Left kidney (tissue), 1 donor: ENCODE measurements at regions not wholly inside any gene's neighbourhood (a gene's known extent, or its start where the extent isn't known, plus 50 kb on each side); places are given as distances from the start of the nearest gene placed in this dataset.

Source experiments
- DNase-seq: peaks from one replicate; pipeline ENCODE4 v3.0.0-alpha.2; 2013

DNA sequence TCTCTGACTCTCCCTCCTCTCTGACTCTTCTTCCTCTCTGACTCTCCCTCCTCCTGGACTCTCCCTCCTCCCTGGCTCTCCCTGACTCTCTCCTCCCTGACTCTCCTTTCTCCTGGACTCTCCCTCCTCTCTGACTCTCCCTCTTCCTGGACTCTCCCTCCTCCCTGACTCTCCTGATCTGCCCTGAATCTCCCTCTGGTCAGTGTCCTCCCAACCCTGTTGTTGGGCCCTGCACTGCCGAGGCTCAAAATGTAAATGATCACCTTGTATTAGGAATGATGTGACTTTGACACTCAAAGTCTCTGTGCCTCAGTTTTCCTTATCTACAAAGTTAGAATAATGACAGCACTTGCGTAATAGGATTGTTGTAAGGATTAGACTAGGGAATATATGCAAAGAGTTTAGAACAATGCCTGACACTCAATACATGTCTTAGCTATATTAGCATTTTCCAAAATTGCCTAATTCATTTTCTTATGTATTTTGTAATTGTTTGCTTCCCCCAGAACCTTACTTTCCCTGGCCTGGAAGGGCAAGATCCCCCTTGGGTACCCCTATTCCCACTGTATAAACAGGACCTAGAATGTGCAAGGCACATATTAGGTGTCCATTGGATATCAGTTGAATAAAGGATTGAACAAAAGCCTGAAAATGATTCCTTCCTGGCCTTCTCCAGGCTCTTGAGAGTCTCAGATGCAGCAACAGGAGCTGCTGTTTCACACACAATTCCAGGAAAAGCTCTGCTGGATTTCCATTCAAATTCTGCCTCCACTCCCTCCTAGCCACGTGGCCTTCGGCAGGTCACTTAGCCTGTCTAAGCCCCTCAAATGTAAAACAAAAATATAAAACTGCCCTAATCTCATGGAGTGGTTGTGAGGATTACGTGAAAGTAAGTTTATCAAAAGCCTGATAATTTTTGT lies 170.1 kb downstream of the INHBB start:
- no peak for DNase-seq

DNA sequence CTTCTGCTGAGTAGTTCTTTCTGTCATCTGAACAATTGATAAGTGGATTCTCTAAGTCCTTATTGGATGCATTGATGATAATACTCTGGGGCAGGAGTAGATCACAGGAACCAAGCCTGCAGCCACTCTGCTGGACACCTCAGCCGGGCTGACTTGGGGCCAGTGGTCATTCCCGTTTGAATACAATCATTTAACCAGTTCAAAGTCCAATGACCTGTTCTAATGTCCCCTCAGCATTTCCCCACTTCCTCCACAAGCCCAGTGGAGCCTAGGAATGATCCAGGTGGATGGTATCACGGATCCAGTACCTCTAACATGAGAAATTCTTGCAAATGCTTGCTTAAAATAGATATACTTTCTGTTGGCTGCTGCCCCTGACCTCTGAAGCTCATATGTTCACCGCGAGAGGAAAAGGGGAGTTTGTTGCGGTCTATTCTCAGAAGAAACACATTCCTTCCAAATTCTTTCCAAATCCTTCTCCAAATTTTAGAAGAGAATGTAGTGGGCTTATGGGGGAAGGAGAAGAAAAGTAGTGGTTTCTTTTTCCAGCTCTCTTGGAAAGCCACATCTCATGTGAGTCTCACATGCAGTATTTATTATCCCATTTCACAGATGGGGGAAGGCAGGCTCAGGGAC lies 170.9 kb downstream of the INHBB start:
- DNase-seq = no peak

DNA sequence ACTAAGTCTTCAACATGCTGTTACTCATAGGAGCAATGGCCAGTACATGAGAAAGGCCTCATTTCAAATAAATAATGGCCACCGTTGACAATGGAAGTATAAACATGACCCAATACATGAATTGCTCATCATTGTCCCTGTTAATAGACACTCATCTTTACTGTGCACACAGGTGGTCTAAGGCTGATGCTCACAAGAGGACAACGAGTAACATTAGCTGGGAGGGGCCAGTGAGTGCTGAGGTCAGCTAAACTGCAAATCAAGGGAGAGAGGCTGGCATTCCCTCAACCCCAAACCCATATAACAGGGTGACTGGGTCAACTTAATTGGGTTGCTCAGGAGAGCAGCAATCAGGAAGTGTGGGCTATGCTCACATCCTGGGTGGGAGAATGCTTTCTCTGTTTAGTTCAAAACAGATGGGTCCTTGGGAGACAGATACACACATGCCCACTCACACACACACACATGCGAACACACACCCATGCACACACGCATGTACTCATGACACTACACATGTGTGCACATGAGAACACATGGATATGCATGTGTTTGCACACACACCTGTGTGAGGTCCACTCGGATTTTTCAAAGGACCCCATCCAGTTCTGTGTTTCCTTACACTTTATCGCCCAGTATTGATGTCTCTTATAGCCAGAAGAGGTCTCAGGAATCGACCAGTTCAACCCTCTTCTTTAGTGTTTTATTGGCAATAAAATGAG lies 172.0 kb downstream of the INHBB start:
- DNase-seq = no peak

DNA sequence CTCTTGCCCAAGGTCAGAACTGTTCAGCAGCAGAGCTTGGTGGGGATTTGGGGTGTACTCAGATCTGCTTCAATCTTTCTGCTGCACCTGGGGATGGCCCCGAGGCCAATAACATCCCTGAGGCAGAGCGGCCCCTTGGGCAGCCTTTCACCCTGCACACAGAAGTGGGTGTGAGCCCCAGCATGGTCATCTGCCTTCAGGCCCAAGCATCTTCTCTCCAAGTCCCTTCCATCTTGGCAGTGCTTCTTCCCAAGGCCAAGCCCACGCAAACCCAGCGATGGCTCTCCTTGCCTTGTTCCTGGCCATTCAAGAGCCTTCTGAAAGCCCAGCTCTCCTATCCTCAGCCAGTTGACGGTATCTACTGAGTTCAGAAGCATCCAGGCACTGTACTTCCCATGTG lies 172.9 kb downstream of the INHBB start:
- no peak for DNase-seq

DNA sequence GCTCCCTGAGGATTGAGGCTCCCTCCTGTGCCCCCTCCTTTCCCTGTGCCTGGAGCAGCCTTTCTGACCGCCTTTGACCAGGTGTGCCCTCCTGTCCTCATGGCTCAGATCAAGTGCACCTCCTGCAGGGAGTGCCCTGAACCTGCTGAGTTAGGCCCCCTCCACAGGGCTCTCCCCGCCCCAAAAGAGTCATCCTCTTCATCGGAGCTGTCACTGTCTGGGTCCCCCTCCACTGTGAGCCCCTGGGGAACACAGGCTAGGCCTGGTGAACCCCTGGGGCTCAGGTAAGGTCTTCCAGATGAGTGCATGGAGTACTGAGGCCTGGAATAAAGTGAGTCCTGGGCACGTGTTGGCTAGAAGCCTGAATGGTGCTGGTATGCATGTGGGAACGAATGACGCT lies 173.5 kb downstream of the INHBB start:
- no peak for DNase-seq

DNA sequence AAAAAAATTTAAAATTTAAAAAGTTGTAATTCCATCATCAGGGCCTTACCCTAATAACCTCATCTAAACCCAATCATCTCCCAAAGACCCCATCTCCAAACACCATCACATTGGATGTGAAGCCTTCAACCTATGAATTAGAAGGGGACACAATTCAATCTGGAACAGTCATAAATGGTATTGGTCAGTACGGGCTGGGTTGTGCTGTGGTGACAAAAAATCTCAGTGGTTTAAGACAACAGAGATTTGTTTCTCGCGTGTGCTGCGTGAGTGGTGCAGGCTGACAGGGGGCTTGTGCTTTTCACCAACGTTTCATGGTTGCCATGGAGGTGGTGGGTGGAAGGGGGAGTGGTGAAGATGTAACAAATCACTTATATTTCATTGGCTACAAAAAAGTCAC lies 174.5 kb downstream of the INHBB start:
- DNase-seq = no peak

DNA sequence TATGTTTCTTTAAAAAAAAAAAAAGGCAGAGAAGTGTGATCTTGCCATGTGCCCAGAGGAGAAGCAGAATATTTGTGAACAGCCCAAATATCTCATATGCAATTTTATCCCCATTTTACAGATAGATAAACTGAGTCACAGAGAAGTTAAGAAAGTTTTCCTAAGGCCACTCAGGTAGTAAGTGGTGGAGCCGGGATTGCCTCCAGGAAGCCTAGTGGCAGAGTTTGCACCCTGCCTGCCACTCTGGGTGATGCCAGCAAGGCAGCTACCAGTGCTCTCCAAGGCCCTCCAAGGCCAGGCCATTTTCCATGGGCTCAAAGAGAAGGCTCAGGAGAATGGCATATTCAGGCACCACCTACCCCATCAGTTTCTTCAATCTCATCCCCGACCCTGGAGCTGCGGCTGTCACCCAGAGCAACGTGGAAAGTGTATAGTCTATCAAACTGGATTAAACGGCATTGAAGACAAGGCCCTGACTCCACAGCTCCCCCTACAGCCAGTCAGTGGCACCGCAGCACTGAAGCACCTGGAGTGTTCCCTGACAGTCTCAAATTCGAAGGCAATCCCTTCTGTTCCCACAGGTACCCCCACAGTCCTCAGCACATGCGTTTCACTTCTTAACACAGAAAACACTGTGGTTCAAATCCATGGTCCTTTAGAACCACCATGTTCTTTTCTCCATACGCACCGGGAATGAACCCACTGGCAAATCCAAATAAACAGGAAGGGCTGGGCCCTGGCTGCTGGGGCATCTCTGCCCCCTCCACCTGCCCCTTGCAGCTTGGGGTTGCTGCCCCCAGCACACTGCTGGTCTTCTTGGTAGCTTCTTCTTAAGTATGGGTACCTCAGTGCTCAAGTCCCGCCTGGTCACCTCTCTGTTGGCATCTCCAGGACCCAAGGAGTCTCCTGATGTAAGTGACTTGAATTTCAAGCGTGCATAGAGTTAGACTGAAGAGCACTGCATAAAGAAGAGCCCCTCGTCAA lies 175.3 kb downstream of the INHBB start:
- DNase-seq = no peak

DNA sequence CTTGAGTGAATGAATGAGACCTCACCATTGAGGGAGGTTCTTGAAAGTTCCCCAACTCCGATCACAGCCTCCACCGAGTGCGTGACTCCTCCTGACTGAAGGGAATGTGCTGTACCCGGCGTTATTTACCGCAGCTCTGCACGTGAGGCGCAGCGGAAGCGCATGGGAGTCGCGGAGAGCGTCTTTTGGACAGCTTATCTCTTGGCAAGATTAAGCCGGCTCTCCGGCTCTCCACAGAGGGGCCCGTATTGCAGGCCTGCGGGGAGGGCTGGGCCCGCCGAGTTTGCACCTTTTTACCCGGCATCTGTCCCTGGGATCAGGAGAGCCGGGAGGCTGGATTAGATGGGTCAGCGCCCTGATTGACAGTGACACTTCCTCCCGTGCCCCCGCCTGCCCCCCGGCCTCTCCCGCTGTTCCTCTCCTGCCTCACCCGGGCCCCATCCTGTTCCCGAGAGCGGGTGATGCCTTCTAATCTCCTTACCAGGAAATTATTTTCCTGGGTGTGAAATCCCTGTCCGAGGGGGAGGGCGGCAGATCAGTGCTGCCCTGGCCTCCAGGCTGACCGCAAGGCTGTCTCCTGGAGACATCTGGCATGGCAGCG lies 176.3 kb downstream of the INHBB start:
- DNase-seq = no peak

DNA sequence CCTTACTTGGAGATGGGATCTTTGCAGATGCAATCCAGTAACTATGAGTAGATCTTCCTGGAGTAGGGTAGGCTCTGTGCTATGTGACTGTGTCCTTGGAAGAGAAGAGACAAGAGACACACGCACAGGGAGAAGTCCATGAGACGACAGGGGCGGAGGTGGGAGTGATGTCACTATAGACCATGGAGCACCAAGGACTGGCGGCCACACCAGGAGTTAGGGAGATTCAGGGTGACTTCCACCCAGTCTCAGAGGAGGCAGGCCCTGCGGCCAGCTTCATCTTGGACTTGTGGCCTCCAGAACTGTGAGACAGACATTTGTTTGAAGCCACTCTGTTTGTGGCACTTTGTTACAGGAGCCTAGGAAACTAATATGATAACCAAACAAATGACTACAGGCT lies 177.8 kb downstream of the INHBB start:
- DNase-seq = no peak

DNA sequence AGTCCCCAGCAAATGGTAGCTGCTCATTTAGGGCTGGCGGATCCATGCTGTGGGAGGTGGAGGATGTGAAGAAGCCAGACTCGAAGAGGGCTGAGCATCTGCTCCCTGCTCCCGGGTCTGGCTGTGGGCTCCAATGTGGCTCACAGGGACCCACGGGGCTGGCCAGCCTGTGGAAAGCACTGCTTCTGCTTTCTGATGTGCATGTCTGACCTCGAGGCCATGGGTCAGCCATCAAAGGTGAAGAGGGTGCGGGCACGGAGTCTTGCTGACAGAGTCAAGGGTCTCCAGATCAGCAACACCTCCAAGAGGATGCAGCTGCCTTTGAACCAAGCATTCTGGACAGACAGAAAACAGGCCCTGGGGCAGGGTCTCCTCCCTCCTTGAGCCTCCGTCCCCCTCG lies 178.2 kb downstream of the INHBB start:
- DNase-seq = no peak

DNA sequence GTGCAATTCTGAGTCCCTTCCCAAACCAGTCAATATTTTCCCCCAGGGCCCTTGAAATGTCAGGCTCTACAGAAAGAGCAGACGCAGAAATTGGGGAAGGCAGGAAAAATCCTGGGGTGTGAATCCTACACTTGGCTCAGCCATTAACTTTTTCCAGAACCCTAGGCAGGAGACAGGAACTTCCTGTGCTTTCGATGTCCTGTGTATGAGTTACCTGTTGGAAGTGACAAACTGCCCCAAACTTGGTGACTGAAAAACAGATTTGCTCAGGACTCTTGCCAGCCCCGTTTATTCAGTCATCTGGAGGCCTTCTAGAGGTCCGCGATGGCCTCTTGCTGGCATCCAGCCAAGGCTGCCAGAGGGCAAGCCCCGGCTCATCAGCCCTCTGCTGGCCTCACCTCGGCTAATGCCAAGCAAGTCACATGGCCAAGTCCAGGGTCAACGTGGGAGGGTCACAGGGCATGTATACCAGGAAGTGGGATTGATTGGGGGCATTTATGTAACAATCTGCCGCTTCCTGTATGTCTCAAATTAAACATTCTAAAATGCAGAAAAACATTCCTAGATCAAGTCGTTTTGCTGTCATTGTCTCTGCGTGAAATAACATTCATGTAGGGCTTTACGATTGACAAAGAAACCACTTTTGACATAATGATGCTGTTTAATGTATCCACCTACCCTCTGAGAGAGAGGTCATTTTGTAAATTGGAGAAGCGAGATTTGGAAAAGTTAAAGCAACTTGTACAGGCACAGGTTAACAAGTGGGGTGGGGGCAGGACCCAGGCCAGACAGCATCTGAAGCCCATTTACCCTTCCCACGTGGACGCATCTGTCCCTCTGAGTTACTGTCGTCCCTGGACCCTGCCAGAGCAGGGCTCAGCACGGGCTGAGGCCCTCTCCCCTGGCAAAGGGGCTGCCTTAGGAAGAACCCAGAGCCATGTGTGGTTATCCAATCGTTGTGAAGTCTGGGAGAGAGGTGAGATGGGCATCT lies 179.4 kb downstream of the INHBB start:
- DNase-seq = no peak

DNA sequence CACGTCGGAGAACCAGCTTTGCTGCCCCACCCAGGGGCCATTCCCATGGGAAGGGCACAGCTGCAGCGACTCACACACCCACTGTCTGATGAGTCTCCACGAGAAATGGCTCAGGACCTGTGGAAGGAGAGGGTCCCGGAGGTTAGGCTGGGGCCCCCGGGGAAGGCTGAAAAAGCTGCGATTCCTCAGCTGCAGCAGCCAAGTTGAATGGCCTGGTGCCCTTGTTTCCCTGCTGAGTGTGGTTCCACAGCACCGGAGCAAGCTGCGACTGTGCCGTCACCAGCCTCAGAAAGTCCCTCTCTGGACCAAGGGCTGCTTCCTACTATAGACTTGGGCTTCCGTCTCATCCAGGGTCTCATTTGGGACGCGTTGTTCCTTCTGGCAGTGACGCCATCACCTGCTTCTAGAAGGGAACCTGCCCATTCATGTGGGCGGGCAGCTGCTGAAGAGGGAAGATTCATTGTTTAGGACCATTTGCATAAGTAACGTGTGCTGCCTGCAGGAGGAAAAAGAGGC lies 180.2 kb downstream of the INHBB start:
- DNase-seq = no peak

DNA sequence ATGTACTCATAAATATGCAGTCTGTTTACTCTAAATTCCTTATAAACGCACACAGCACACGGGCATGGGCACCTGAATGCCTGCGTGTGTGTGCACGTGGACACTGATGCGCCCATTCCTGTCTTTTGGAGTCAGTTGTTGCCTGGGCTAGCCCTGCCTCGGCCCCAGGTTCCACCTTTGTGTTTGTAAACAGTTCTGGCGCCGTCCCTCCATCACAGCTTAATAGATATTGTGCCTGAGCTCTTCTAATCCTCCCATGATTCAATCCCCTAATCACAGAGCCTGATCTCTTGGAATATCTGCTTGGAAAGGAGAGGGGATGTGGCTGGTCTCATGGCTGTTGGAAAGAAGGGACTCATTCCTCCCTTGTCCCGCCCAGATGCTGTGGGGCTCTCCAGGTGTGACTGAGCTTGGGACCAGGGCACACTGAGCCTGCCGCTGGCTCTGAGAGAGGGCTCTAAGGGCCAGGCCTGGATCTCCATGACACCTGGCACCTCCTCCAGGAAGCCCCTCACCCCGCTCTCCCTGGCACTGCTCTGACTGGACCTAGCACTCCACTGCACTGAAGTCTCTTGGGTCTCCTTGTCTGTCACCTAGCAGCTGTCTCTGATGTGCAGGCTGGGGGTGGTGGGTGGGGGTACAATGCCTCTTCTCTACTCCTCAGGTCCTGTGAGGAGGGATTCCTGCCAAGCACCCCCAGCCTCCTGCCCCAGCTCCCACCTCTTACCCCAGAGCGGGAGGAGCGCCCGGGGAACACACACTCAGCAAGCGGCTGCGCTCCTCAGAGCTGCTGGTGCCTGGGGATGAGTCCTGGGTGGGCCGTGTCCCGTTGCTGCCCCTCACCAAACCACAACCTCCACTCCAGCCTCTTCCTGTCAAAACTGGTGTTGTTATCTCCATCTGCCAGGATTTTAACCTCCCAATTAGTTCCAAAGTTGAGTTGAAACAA lies 181.3 kb downstream of the INHBB start:
- no peak for DNase-seq

DNA sequence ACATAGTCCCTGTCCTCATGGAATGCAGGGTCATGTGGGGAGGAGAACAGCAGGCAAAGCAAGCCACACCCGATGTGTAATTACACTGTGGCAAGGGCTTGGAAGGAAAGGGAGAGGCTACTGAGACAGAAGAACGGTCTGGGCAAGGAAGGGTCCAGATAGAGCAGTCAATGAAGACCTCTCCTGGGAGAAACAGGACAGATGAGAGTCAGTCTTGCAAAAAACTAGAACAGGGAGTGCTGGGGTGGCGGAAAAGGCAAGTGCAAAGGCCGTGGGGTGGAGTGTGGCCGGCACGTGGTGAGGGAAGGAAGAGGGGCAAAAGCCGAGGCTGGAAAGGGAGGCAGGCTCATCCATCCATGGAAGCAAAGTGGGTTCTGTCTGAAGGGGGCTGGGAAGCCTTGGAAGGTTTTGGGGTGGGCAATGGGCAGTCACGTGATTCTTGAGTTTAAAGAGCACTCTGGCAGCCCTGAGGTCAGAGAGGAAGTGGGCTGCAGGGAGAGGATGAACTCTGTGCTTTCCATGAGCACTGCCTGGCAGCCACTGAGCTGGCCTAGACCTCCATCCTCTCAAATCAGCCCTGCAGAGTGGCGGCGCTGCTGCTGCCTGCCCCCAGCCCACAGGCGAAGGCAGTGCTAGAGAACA lies 182.2 kb downstream of the INHBB start:
- DNase-seq = no peak

DNA sequence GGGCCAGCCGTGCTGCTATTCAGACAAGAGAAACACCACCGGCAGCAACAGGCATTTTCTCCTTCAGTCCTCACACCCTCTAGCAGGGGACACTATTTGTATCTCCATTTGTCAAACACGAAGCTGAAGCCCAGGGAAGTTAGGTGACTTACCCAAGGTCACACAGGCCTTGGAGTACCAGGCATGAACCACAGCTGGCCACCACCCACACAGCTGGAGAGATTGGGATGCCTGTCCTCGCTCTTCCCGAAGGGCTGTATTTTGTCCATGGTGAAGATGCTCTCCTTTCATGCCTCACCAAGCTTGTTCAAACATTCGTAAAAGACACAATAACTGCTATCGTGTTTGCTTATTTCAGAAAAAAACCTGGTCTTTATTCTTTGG lies 182.7 kb downstream of the INHBB start:
- DNase-seq = no peak

DNA sequence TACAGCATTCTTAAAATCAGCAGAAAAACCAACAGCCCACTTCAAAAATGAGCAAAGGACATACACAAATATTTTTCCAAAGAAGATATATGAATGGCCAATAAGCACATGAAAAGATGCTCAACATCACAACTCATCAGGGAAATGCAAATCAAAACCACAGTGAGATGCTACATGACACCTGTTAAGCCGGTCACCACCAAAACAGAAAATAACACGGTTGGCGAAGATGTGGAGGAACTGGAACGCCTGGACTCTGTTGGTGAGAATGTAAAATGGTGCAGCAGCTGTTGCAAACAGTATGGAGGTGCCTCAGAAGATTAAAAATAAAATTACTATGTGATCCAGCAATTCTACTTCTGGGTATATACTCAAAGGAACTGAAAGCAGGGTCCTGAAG lies 184.8 kb downstream of the INHBB start:
- no peak for DNase-seq

DNA sequence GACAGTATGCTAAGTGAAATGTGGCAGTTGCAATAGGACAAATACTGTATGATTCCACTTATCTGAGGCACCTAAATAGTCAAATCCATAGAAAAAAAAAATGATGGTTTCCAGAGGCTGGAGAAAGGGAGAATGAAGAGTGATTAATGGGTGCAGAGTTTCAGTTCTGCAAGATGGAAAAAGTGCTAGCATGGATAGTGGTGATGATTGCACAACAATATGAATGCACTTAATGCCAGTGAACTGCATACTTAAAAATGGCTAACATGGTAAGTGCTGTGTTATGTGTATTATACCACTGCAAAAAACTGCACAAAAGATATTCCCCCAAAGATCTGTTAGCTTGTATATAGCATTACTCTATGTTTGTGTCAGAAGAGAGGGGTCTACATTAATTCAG lies 185.4 kb downstream of the INHBB start:
- DNase-seq = no peak
